ENCODE measurements at regions not wholly inside any gene's neighbourhood (a gene's known extent, or its start where the extent isn't known, plus 50 kb on each side); places are given as distances from the start of the nearest gene placed in this dataset.

DNA sequence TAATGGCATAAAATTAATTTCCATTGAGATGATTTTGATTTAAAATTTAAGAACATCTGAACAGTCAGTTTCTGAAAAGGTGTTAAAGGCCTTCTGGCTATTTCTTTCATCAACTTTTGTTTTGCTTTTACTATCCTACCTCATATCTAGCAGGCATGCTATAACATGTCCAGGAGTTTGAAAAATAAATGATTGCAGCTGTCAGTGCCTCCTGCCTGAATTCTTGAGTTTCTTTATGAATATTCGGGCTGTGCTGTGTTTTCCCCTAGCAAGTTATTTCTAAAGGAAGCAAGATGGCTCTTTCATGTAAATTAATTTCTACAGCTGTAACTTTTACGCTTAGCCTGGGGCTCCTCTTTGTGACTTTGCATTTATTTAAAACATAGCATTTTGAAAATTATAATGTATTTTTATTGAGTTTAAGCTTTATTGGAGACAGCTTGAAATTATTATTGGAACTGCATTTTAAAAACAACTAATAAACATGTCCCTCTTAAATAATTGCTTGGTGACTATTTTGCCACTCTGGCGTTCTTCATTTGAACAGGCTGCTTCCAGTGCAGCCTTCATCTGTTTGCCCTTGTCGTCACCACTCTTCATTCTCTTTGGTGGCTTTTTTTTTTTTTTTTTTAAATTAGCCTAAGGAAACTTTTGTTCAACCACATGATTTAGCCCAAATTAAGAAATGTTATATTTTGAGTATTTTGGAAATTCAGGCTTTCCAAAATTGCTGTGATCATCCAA lies 1083.4 kb upstream of the LRRN3 start:
- H3K9me3 ChIP-seq (ENCODE audit: control insufficient read depth in 4 of 4, insufficient read depth in 3 of 4, low read length in 3 of 4), result no peaks in the 10 kb centered on the region
- no peaks in the 10 kb centered on the region for H3K27me3 ChIP-seq (ENCODE audit: control insufficient read depth in 3 of 3, insufficient read depth in 3 of 3, low read length in 2 of 3)
- DNase-seq (no peak), ATAC-seq (ENCODE audit: insufficient read depth, low FRiP score) (no peak)
- 84 to 87% methylated on average over 4 of the region's 4 CpGs for WGBS, 2 donors
- no peaks in the 10 kb centered on the region for H3K36me3 ChIP-seq (ENCODE audit: control insufficient read depth in 4 of 4, insufficient read depth in 4 of 4, low read length in 4 of 4)
- H3K4me3 ChIP-seq, result no peak overlapping the region
- TF ChIP-seq, protein P1, sequence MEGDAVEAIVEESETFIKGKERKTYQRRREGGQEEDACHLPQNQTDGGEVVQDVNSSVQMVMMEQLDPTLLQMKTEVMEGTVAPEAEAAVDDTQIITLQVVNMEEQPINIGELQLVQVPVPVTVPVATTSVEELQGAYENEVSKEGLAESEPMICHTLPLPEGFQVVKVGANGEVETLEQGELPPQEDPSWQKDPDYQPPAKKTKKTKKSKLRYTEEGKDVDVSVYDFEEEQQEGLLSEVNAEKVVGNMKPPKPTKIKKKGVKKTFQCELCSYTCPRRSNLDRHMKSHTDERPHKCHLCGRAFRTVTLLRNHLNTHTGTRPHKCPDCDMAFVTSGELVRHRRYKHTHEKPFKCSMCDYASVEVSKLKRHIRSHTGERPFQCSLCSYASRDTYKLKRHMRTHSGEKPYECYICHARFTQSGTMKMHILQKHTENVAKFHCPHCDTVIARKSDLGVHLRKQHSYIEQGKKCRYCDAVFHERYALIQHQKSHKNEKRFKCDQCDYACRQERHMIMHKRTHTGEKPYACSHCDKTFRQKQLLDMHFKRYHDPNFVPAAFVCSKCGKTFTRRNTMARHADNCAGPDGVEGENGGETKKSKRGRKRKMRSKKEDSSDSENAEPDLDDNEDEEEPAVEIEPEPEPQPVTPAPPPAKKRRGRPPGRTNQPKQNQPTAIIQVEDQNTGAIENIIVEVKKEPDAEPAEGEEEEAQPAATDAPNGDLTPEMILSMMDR (IDR thresholded peaks at IDR 0.05; ENCODE audit: control extremely low read depth, extremely low read depth), result no peak
- no peak overlapping the region for H3K27ac ChIP-seq (ENCODE audit: low read depth in 1 of 2, low read length in 1 of 2)
- no peak overlapping the region for H3K9ac ChIP-seq (ENCODE audit: insufficient read depth in 1 of 2, low read length in 2 of 2)
- H3K4me1 ChIP-seq (ENCODE audit: control insufficient read depth in 5 of 5, insufficient read depth in 5 of 5, low read length in 5 of 5), result no peaks in the 10 kb centered on the region

DNA sequence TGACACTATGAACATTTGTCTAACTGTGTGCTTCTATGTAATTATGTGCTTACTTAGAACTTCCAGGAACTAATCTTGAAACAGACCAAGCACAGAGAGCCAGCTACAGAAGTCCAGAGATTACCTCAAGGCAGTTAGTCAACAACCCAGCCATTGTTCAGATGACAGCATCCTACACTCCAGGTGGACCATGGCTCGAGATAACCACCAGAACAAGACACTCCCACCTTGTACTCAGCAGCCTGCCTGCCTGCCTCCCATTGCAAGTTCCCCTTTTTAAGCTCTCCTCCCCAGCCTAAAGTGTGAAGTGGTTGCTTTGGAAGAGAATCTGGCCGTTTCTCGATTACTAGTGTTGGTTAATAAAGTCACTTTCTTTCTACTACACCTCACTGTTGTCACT lies 1080.6 kb upstream of the LRRN3 start:
- Histone ChIP-seq H3K27me3 (ENCODE audit: control insufficient read depth in 3 of 3, insufficient read depth in 3 of 3, low read length in 2 of 3) (no peaks in the 10 kb centered on the region), H3K27ac (ENCODE audit: low read depth in 1 of 2, low read length in 1 of 2) (no peak overlapping the region), H3K4me3 (no peak overlapping the region), H3K36me3 (ENCODE audit: control insufficient read depth in 4 of 4, insufficient read depth in 4 of 4, low read length in 4 of 4) (no peaks in the 10 kb centered on the region), H3K9ac (ENCODE audit: insufficient read depth in 1 of 2, low read length in 2 of 2) (no peak overlapping the region), H3K4me1 (ENCODE audit: control insufficient read depth in 5 of 5, insufficient read depth in 5 of 5, low read length in 5 of 5) (no peaks in the 10 kb centered on the region), H3K9me3 (ENCODE audit: control insufficient read depth in 4 of 4, insufficient read depth in 3 of 4, low read length in 3 of 4) (no peaks in the 10 kb centered on the region)
- TF ChIP-seq, protein P1 (IDR thresholded peaks at IDR 0.05; ENCODE audit: control extremely low read depth, extremely low read depth), result no peak
- no peak for DNase-seq
- no peak for ATAC-seq (ENCODE audit: insufficient read depth, low FRiP score)
- WGBS, 2 donors, result 60 to 66% methylated on average over 3 of the region's 3 CpGs

DNA sequence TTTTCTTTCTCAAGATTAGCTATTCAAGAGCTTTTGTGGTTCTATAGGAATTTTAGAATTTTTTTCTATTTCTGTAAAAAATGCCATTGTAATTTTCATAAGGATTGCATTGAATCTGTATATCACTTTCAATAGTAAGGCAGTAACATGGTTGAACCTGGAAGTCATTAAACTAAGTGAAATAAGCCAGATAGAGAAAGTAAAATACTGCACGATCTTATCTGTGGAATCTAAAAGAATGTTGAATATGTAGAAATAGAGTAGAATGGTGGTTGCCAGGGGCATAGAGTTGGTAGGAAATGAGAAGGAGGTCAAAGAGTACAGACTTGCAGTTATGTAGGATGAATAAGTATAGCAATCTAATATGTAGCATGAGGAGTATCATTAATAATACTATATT lies 1073.5 kb upstream of the LRRN3 start:
- Histone ChIP-seq H3K9me3 (ENCODE audit: control insufficient read depth in 4 of 4, insufficient read depth in 3 of 4, low read length in 3 of 4) (no peaks in the 10 kb centered on the region), H3K27ac (ENCODE audit: low read depth in 1 of 2, low read length in 1 of 2) (no peak overlapping the region), H3K9ac (ENCODE audit: insufficient read depth in 1 of 2, low read length in 2 of 2) (no peak overlapping the region), H3K4me3 (no peak overlapping the region), H3K4me1 (ENCODE audit: control insufficient read depth in 5 of 5, insufficient read depth in 5 of 5, low read length in 5 of 5) (no peaks in the 10 kb centered on the region), H3K36me3 (ENCODE audit: control insufficient read depth in 4 of 4, insufficient read depth in 4 of 4, low read length in 4 of 4) (no peaks in the 10 kb centered on the region), H3K27me3 (ENCODE audit: control insufficient read depth in 3 of 3, insufficient read depth in 3 of 3, low read length in 2 of 3) (no peaks in the 10 kb centered on the region)
- WGBS, 2 donors, result 77 to 90% methylated on average over 1 of the region's 1 CpG
- DNase-seq (no peak), ATAC-seq (ENCODE audit: insufficient read depth, low FRiP score) (no peak)
- TF ChIP-seq, protein P1 (IDR thresholded peaks at IDR 0.05; ENCODE audit: control extremely low read depth, extremely low read depth), result no peak

DNA sequence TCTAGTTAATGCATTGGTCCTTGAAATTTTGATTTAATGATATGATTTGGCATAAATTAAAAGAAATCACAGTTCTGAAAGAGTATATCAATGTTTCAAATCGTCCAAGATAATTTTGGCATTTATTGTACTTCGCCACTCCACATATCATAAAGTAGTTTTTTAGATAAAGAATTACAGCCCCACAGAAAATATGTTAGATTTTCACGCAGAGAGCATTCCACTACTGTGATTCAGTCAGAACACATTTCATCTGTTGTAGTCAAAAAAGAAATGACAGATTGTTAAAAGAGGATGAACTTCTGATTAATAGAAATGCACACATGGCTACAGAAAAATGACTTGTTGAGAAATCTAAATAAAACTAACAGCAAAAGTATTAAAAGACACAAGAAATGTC lies 1063.5 kb upstream of the LRRN3 start:
- Histone ChIP-seq H3K9me3 (ENCODE audit: control insufficient read depth in 4 of 4, insufficient read depth in 3 of 4, low read length in 3 of 4) (no peaks in the 10 kb centered on the region), H3K4me1 (ENCODE audit: control insufficient read depth in 5 of 5, insufficient read depth in 5 of 5, low read length in 5 of 5) (peaks cover 0 to 4% (median 0%) of the 10 kb centered on the region in 5 donors), H3K27me3 (ENCODE audit: control insufficient read depth in 3 of 3, insufficient read depth in 3 of 3, low read length in 2 of 3) (no peaks in the 10 kb centered on the region), H3K4me3 (no peak overlapping the region), H3K9ac (ENCODE audit: insufficient read depth in 1 of 2, low read length in 2 of 2) (no peak overlapping the region), H3K36me3 (ENCODE audit: control insufficient read depth in 4 of 4, insufficient read depth in 4 of 4, low read length in 4 of 4) (no peaks in the 10 kb centered on the region), H3K27ac (ENCODE audit: low read depth in 1 of 2, low read length in 1 of 2) (no peak overlapping the region)
- 63 to 77% methylated on average over 3 of the region's 3 CpGs for WGBS, 2 donors
- DNase-seq (no peak), ATAC-seq (ENCODE audit: insufficient read depth, low FRiP score) (no peak)
- TF ChIP-seq, protein P1 (IDR thresholded peaks at IDR 0.05; ENCODE audit: control extremely low read depth, extremely low read depth), result no peak
